HG02763 (cell line): ENCODE measurements at regions not wholly inside any gene's neighbourhood (a gene's known extent, or its start where the extent isn't known, plus 50 kb on each side); places are given as distances from the start of the nearest gene placed in this dataset.
A peak's percentile ranks its signal among the peaks of the same experiment; 100 is the strongest.
"Not testable (repeated sequence)": the region's sequence is repeated elsewhere in the genome, so short reads cannot be mapped to it uniquely, and the experiment has no call there.

ENCODE experiments used
- ATAC-seq: cut with Tn5 transposase; IDR thresholded peaks from one replicate; pipeline ENCODE4 v1.9.1; 2021; ENCODE audit warnings: mild to moderate bottlenecking, moderate library complexity; ENCODE audit not compliant: unreplicated experiment

- no peak for ATAC-seq
These were observed 82.7 kb upstream of the CD302 start for GRCh38 chr2:159880729-159881128.

- peak; percentile 82 for ATAC-seq
These were observed 81.1 kb upstream of the CD302 start for GRCh38 chr2:159879051-159879604.

DNA sequence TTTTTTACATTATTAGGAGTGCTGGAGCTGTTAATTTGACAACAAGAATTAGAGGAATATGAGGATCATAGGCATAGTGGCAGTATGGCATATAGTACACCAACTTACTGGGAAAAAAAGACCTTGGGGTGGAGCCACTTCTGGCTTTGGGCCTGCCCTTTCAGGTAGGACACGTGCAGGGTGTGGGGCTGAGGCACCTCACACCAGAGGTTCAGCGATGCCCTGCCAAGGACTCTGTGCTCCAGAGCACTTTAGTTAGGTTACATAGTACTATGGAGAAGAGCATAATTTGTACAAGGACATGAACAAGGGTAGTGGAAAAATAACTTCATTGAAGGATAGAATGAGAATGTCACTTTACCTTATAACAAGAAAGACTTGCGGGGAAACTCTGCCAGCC, 77.1 kb upstream of the CD302 start:
- no peak for ATAC-seq

- no peak for ATAC-seq
These were observed 75.2 kb upstream of the CD302 start for GRCh38 chr2:159873258-159873657.

DNA sequence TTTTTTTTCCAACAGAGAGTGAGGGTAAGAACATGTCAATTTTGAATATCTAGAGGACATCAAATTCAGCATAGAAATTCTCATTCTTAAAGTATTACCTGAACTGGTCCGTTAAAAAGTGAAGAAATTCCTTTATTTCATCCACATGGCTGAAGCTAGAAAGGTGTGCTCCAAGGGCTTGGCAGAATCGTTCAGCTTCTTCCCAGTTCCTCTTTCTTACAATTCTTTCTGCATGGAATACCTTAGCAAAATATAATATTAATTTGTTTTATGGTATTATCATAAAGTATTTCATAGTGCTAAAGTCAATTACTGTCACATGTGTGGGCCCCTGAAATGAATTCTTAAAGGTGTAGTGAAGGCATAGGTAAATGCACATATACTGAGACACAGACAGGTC, 74.3 kb upstream of the CD302 start:
- ATAC-seq, result no peak

DNA sequence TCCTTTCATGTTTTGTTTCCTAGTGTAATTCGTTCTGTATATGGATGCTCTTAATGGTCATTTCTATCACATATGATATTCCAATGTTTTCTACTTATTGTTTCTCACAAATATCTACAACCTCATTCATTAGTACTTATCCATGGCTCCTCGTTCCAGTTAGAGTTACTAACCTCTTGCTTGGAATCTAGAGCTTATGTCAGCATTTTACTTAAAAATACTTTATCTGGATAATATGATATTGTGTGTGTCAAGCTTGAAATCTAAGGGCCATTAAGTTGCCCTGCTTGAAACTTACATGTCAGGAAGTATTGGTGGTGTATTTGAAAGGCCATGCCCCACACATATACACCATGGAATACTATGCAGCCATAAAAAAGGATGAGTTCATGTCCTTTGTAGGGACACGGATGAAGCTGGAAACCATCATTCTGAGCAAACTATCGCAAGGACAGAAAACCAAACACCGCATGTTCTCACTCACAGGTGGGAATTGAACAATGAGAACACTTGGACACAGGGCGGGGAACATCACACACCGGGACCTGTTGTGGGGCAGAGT, 70.7 kb upstream of the CD302 start:
- ATAC-seq, result not testable (repeated sequence)

- ATAC-seq, result no peak
These were observed 69.8 kb upstream of the CD302 start for GRCh38 chr2:159867567-159868361.

DNA sequence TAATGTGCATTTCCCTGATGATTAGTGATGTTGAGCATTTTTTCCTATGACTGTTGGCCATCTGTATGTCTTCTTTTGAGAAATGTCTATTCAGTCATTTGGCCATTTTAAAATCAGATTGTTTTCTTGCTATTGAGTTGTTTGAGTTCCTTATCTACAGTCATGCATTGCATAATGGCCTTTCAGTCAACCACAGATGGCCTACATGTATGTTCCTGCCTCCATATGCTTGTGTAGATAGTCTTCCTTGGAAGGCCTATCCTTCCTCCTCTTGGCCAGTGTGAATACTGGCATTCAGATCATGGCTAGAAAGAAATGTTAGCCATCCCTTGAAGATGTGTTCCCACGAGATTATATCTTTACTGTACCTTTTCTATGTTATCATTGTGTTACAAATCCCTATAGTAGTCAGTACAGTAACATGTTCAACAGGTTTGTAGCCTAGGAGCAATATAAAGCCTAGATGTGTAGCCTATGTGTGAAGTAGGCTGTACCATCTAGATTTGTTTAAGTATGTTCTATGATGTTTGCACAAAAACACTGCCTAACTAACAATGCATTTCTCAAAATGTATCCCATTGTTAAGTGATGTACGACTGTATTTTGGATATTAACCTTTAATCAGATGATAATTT, 65.6 kb upstream of the CD302 start:
- ATAC-seq, result no peak

DNA sequence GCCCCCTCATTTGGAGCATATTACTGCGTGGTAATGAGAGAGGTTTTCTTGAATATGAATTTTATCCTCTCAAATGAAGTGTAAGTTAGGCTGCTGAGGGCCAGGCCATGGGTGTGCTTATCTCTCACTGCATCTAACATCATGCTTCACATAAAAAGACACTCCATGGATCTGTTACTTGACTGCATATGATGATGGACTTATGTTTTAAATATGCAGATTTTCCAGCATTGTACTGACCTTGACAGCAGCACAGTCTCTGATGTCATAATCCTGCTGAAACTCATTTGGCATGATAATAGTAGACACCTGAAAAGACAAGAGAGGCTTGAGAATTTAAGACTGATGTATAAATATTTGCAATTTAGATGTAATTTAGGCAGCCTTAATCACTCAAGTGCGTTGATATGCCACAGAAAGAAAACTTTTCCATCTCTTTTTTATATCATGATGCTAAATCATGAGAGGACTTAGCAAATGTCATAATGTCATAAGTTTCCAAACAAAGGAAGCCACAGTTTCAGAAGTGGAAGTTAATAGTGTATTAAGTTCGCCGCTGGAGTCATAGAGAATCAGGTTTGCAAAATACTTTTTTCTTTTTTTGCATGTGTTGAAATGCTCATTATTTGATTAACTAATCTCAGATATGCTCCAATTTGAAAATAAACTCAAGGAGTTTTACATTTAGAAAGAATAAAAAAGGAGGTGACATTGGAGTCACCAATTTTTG, 62.7 kb upstream of the CD302 start:
- ATAC-seq, result no peak

DNA sequence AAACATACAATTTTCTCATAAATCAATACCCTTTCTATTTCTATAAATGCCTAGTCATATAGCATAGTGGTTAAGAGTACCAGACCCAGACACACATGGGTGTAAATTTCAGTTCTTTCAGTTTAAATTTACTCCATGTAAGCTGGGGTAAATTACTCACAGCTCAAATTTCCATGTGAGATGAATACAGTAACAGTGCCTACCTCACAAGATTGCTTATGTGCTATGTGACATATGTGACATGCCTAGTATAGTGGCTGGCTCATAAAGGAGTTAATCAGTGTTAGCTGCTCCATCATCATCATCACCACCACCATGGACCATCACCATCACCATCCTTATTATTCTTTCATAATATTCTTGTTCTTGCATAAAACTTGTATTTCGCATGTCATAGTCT, 61.6 kb upstream of the CD302 start:
- ATAC-seq, result no peak

DNA sequence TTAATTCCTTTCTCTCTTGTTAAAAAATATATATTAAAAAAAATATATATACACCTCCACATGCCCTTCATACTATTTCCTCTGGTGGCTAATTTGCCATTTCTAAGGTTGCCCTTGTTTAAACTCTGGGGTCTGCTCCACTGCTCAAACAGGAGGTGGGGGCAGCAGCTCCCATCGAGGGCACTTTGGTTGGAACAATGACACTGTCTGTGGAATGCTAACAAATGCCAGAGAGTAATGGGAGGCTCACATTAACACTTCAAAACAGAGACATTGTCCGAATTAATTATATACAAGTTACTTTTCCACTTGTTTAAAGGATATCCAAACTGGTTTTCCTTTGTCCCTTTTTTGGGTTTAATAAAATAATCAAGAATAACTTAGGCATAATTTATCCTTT, 58.8 kb upstream of the CD302 start:
- no peak for ATAC-seq

DNA sequence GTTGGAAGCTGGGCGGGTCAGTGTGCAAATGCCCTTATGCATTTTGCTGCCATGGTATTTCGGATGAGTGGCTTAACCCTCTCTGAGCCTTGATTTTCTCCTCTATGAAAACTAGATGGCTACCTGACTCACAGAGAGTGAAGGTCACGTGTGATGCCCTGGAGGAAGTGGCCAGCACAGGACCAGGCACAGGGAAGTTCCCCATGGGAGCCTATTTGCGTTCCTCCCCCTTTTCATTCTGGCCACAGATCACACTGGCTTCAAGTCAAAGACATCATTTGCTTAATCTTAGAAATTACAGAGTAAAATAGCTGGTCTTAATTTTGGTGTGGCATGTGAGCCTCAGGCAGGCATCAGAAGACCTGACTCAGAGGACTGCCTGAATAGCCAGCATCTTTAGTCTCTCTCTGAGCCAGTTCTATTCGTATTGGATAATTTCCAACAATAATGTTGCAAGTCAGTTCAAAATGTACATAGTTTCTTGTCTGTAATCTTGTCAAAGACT, 57.6 kb upstream of the CD302 start:
- no peak for ATAC-seq

DNA sequence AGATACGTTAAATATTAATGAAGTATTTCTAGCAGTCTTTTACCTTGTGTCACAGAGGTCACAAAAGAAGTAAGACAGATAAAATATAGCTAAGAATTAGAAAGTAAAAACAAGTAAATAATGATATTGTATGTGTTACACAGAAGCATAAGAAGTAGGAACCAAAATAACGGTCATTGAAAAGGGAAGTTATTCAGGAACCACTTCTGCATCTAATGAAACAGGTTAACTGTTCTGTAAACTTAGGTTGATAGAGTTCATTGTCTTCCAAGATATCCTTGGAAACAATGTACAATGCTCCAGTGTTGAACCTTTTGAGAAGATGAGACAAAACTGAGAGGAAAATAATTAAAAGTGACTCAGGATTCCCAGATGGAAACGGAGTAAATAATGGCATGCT, 57.1 kb upstream of the CD302 start:
- no peak for ATAC-seq

DNA sequence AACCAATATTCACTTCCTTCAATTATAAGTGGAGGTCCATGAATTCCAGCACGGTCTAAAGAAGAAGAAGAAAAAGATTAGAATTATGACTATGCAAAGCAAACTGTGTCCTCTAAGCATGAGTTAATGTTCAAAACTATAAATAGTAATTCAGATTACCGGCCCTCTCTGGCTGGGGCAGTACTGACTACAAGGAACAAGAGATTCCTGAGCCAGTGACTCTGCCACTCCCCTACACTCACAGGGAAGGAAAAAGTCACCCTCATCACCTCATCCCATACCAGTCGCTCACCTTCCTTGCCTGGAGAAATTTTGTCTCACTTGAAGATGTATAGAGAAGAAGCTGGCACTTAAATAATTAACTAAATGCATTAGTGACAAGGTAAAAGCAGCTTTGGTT, 56.5 kb upstream of the CD302 start:
- no peak for ATAC-seq

- no peak for ATAC-seq
These were observed 55.1 kb upstream of the CD302 start for GRCh38 chr2:159853101-159853500.

GRCh38 chr2:159851941-159852340, 53.9 kb upstream of the CD302 start:
- ATAC-seq, result no peak

DNA sequence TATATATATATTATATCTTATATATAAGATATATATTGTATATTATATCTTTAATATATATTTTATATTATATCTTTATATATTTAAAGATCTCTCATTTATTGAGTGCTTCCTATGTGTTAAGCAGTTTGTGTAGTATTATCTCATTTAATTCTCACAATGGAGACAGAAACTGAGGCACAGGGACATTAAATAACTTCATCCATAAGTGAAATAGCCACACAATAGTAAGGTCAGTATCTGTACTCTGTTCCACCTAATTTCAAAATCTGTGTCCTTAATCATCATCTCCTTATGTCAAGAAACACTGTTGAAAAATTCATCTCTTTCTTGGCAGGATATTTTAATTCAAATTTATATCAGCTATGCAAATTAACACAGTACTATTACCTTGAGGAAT, 52.8 kb upstream of the CD302 start:
- ATAC-seq, result no peak

- no peak for ATAC-seq
These were observed 51.3 kb upstream of the CD302 start for GRCh38 chr2:159849160-159849813.
